22Rv1 (cell line): ENCODE measurements at regions not wholly inside any gene's neighbourhood (a gene's known extent, or its start where the extent isn't known, plus 50 kb on each side); places are given as distances from the start of the nearest gene placed in this dataset.
A peak's percentile ranks its signal among the peaks of the same experiment; 100 is the strongest.

Experiments
- H3K27ac ChIP-seq: fragments of 450-650 bp; 2 replicates; pipeline ENCODE4 v1.5.1; 2017
- CTCF ChIP-seq: fragments of 450-650 bp; IDR thresholded peaks from 2 replicates; pipeline ENCODE4 v1.5.1; 2017; ENCODE audit warnings: mild to moderate bottlenecking
- ZFX ChIP-seq: fragments of 450-650 bp; IDR thresholded peaks from 2 replicates; pipeline ENCODE4 v1.6.1; 2017; ENCODE audit warnings: antibody characterized with exemption, borderline replicate concordance

GRCh38 chr6:91105532-91105931 lies 518.7 kb upstream of the MAP3K7 start:
- TF ChIP-seq ZFX (no peak), CTCF (no peak)

GRCh38 chr6:91099479-91099878 lies 512.6 kb upstream of the MAP3K7 start:
- H3K27ac ChIP-seq, result no peak overlapping the region

More at GRCh38 chr6:91105532-91105931, 518.7 kb upstream of the MAP3K7 start:
- H3K27ac ChIP-seq, result no peak overlapping the region

GRCh38 chr6:91098006-91098405 lies 511.1 kb upstream of the MAP3K7 start:
- peak overlapping the region; percentile 45 for H3K27ac ChIP-seq

More at GRCh38 chr6:91099479-91099878, 512.6 kb upstream of the MAP3K7 start:
- TF ChIP-seq ZFX, result no peak

DNA sequence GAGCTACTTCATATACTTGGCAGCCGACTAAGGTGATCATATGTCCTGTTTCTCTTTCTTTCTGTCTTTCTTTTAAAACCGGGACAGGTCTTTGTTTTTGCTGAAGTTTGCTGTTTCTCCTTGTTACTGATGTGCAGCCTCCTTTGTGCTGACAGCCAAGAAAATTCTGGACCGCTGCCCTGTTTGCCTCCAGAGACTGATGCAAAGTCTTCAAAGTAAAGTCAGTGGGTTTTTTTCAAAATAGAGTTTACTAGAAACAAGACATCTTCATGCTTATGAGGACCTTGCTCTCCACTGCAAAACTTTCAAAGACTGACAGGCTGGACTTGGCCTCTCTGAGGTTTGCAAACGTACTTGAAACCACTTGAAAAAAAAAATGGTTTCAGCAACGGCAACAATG lies 510.5 kb upstream of the MAP3K7 start:
- peak overlapping the region; percentile 45; the same call in 1 of the 2 replicates for H3K27ac ChIP-seq
- TF ChIP-seq CTCF, result no peak
- TF ChIP-seq ZFX, result no peak

More at GRCh38 chr6:91098006-91098405, 511.1 kb upstream of the MAP3K7 start:
- TF ChIP-seq ZFX, result no peak
- TF ChIP-seq CTCF, result no peak

DNA sequence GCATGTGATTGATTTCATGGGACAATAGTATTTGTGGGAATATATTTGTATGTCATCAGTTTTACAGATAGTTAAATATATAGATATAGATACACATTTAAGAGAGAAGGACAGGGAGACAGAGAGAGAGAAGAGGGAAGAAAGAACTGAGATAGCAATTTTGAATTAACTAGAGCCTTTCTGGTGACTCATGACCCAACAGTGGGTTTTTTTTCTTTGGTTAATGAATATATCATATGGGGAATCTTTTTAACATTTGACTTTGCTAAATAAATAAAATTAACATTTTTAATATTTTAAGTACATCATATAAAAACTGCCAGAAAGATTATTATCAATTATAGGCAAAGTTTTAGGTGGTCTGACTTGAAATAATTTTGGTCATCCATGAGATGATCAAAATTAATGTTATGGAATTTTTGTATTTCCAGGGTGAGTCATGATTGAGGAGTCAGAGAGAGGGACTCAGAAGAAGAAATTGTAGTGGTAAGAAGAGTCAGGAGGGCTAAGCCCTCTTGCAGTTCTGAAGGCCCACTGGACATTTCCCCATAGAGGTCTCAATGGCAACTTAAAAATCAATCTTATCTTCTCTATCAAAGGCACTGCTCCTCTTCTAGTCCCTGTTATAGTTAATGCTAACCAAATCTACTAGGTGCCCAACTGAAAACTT lies 508.1 kb upstream of the MAP3K7 start:
- no peak overlapping the region for H3K27ac ChIP-seq
- TF ChIP-seq CTCF (no peak), ZFX (no peak)

- TF ChIP-seq CTCF (no peak), ZFX (no peak)
- no peak overlapping the region for H3K27ac ChIP-seq
Measured at GRCh38 chr6:91094341-91094740, 507.5 kb upstream of the MAP3K7 start.

DNA sequence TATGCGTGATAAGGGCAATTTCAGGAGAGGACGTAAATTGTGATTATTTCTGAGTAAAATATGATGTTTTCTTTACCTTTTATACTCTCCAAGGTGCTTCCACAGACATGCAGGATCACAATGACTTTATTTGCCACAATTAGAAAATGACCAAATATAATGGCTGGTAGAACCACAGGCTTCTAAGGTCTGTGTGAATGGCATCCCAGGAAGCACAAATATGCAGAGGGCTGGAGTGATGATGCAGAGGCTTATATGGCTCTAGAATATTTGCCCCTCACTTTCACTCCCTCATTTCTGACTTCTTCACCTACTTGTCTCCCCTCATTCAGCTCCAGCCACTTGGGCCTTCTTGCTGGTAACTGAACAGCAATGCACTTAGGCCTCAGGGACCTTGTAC lies 502.1 kb upstream of the MAP3K7 start:
- no peak overlapping the region for H3K27ac ChIP-seq
- no peak for TF ChIP-seq CTCF

GRCh38 chr6:91088515-91088914 lies 501.6 kb upstream of the MAP3K7 start:
- TF ChIP-seq ZFX (no peak), CTCF (no peak)
- H3K27ac ChIP-seq, result no peak overlapping the region
